ENCODE measurements at regions not wholly inside any gene's neighbourhood (a gene's known extent, or its start where the extent isn't known, plus 50 kb on each side); places are given as distances from the start of the nearest gene placed in this dataset.

- no peaks in the 10 kb centered on the region for H3K4me1 ChIP-seq (replicated peaks in 1 of 4; ENCODE audit: control insufficient read depth in 3 of 4, insufficient read depth in 4 of 4, low read length in 3 of 4)
- no peak overlapping the region for H2BK120ac ChIP-seq (replicated peaks; ENCODE audit: low read depth, low read length)
- H2BK5ac ChIP-seq (ENCODE audit: low read depth, low read length) = no peak overlapping the region
- no peak overlapping the region for H2AK5ac ChIP-seq (ENCODE audit: low read depth, low read length)
- no peaks in the 10 kb centered on the region for H3K79me2 ChIP-seq (ENCODE audit: control insufficient read depth in 1 of 2, insufficient read depth in 2 of 2, low read length in 2 of 2)
- no peak overlapping the region for H4K91ac ChIP-seq (replicated peaks; ENCODE audit: insufficient read length, low read length)
- H3K27me3 ChIP-seq (replicated peaks in 1 of 4; ENCODE audit: control insufficient read depth in 3 of 4, extremely low read depth in 1 of 4, insufficient read depth in 3 of 4, low read length in 3 of 4) = no peaks in the 10 kb centered on the region
- no peak overlapping the region for H3K4me2 ChIP-seq (ENCODE audit: insufficient read depth in 1 of 2, low read depth in 2 of 2, low read length in 2 of 2)
- ChIA-PET POLR2A (ENCODE audit: partially characterized antibody) (no interaction called here), CTCF (ENCODE audit: partially characterized antibody) (no interaction called here)
- no peak overlapping the region for H3K14ac ChIP-seq (ENCODE audit: insufficient read length)
- no peak for DNase-seq (ENCODE audit: low read depth in 1 of 2, low spot score in 2 of 2)
- no peaks in the 10 kb centered on the region for H3K23me2 ChIP-seq (ENCODE audit: low read depth, low read length)
- no peak overlapping the region for H2AFZ ChIP-seq (ENCODE audit: low read length)
- no peak overlapping the region for H3K18ac ChIP-seq (ENCODE audit: extremely low read depth, low read length)
- WGBS, 2 experiments (ENCODE audit: extremely low coverage in 1 of 2, insufficient coverage in 1 of 2, insufficient read length in 1 of 2, insufficient replicate concordance in 2 of 2, low coverage in 1 of 2, low lambda C conversion rate in 2 of 2, missing lambda C conversion rate in 1 of 2) = 93% methylated on average over 3 of the region's 3 CpGs; no CpG with 5 or more reads in 1 of the 2 experiments
- no peak overlapping the region for H3K23ac ChIP-seq (ENCODE audit: insufficient read length)
- H2BK12ac ChIP-seq (ENCODE audit: low read depth, low read length) = no peak overlapping the region
- H4K20me1 ChIP-seq (replicated peaks in 1 of 2; ENCODE audit: control insufficient read depth in 1 of 2, insufficient read depth in 2 of 2, low read length in 2 of 2) = no peaks in the 10 kb centered on the region
- H3K4ac ChIP-seq (replicated peaks; ENCODE audit: insufficient read length, low read depth, low read length) = no peak overlapping the region
- no peak overlapping the region for H4K8ac ChIP-seq (ENCODE audit: extremely low read depth, insufficient read depth, low read length)
- no peak overlapping the region for H3K4me3 ChIP-seq (ENCODE audit: extremely low read depth in 1 of 4, insufficient read depth in 2 of 4, low read depth in 3 of 4, low read length in 4 of 4)
- H3K27ac ChIP-seq (ENCODE audit: low read depth, low read length) = no peak overlapping the region
- H2BK20ac ChIP-seq (ENCODE audit: low read length) = no peak overlapping the region
- no peak overlapping the region for H2BK15ac ChIP-seq (ENCODE audit: low read length)
- H3K9ac ChIP-seq (replicated peaks in 1 of 4; ENCODE audit: extremely low read depth in 1 of 4, low read depth in 3 of 4, low read length in 3 of 4) = no peak overlapping the region
- no peak for FAIRE-seq
- no peak overlapping the region for H4K5ac ChIP-seq (ENCODE audit: insufficient read length, low read depth, low read length)
- no peaks in the 10 kb centered on the region for H3K9me3 ChIP-seq (ENCODE audit: insufficient read depth in 2 of 2, low read depth in 1 of 2, low read length in 1 of 2)
- no peak overlapping the region for H3K56ac ChIP-seq (replicated peaks; ENCODE audit: insufficient read length, low read depth, low read length)
- no peaks in the 10 kb centered on the region for H3K79me1 ChIP-seq (ENCODE audit: low read depth, low read length)
- H3K36me3 ChIP-seq (ENCODE audit: control insufficient read depth in 2 of 4, insufficient read depth in 4 of 4, low read length in 3 of 4) = no peaks in the 10 kb centered on the region
- TF ChIP-seq ZNF274 (IDR thresholded peaks at IDR 0.05; ENCODE audit: borderline replicate concordance, extremely low read depth, low read length) = no peak
- no peak for TF ChIP-seq RFX5 (IDR thresholded peaks at IDR 0.05; ENCODE audit: borderline replicate concordance, low read depth, low read length)
- TF ChIP-seq GTF2F1 (IDR thresholded peaks at IDR 0.05; ENCODE audit: borderline replicate concordance, low read depth, low read length) = no peak
- no peak for TF ChIP-seq SP4 (IDR thresholded peaks at IDR 0.05; ENCODE audit: low read length)
- TF ChIP-seq SAP30 (IDR thresholded peaks at IDR 0.05; ENCODE audit: insufficient read depth, insufficient replicate concordance, low read length) = no peak
- no peak for TF ChIP-seq RAD21 (IDR thresholded peaks at IDR 0.05 in 1 of 2, conservative IDR thresholded peaks at IDR 0.05 in 1 of 2; ENCODE audit: low read depth in 2 of 2, low read length in 2 of 2)
- no peak for TF ChIP-seq MAFK (IDR thresholded peaks at IDR 0.05; ENCODE audit: low read depth, low read length)
- TF ChIP-seq RXRA (IDR thresholded peaks at IDR 0.05; ENCODE audit: insufficient read depth, low read depth, low read length) = no peak
- no peak for TF ChIP-seq SP2 (IDR thresholded peaks at IDR 0.05; ENCODE audit: low read length)
- no peak for TF ChIP-seq HDAC2 (IDR thresholded peaks at IDR 0.05; ENCODE audit: borderline replicate concordance in 1 of 2, low read depth in 2 of 2, low read length in 2 of 2)
- TF ChIP-seq EZH2 (IDR thresholded peaks at IDR 0.05; ENCODE audit: low read depth, low read length, severe bottlenecking) = no peak
- no peak for TF ChIP-seq YY1 (IDR thresholded peaks at IDR 0.05; ENCODE audit: low read depth, low read length)
- no peak for TF ChIP-seq KDM1A (IDR thresholded peaks at IDR 0.05; ENCODE audit: borderline replicate concordance, low read length)
- TF ChIP-seq E2F6 (IDR thresholded peaks at IDR 0.05) = no peak
These were observed 465.6 kb upstream of the VSTM2A start for GRCh38 chr7:54076616-54077015.

All from H1 (cell line).